Transverse colon (tissue), 4 donors: ENCODE measurements at regions not wholly inside any gene's neighbourhood (a gene's known extent, or its start where the extent isn't known, plus 50 kb on each side); places are given as distances from the start of the nearest gene placed in this dataset.

Experiments used
- DNase-seq: peaks from one replicate; pipeline ENCODE4 v3.0.0-alpha.2; 2019
- H3K27ac ChIP-seq, 4 donors: fragments of 200-600 bp; sonication (generic); 2 replicates each; pipeline ENCODE4 v1.5.1; 2016 to 2018; ENCODE audit warnings: inconsistent platforms in 4 of 4
- H3K27me3 ChIP-seq: fragments of 200-600 bp; sonication (generic); 2 replicates; pipeline ENCODE4 v1.5.1; 2017; ENCODE audit warnings: inconsistent platforms
- H3K36me3 ChIP-seq, 4 donors: fragments of 200-600 bp; sonication (generic); 2 replicates each; pipeline ENCODE4 v1.5.1; 2017 to 2019; ENCODE audit warnings: inconsistent platforms in 4 of 4
- H3K4me1 ChIP-seq, 4 donors: fragments of 200-600 bp; sonication (generic); 2 replicates each; pipeline ENCODE4 v1.5.1; 2017 to 2020; ENCODE audit warnings: inconsistent platforms in 4 of 4
- H3K4me3 ChIP-seq, 4 donors: fragments of 200-600 bp; sonication (generic); 1 replicate in 1 of 4; 2 replicates in 3 of 4; pipeline versions ENCODE4 v1.5.1 to v1.6.1; 2017 to 2019; ENCODE audit warnings: inconsistent platforms in 4 of 4
- H3K9me3 ChIP-seq, 2 donors: fragments of 200-600 bp; sonication (generic); 2 replicates each; pipeline ENCODE4 v1.5.1; 2017 to 2019; ENCODE audit warnings: inconsistent platforms in 2 of 2
- EP300 ChIP-seq: sonication (generic); formaldehyde crosslinking; IDR thresholded peaks from one replicate; pipeline ENCODE4 v1.6.1; 2017; ENCODE audit warnings: antibody characterized with exemption, low read depth
- POLR2A ChIP-seq: fragments of 450-650 bp; IDR thresholded peaks from one replicate; pipeline ENCODE4 v1.6.1; 2016; ENCODE audit warnings: antibody characterized with exemption, mild to moderate bottlenecking, moderate library complexity
- POLR2AphosphoS5 ChIP-seq, 3 donors: sonication (generic); formaldehyde crosslinking; IDR thresholded peaks; one replicate each; pipeline ENCODE4 v1.6.1; 2016; ENCODE audit warnings: antibody characterized with exemption in 3 of 3
- WGBS, 2 donors: methylation state at CpG; one replicate each; pipeline ENCODE4 v1.1.5; 2018; ENCODE audit warnings: low coverage in 1 of 2; 5-methylcytosine and 5-hydroxymethylcytosine counted together
- in situ Hi-C, 4 donors: fragments of 200-750 bp; cut with MboI; loops; one replicate each; pipeline versions ENCODE4 v1.15.0 to v1.15.1; 2017; ENCODE audit warnings: low sequenced_read_pairs in 3 of 4, low pct_ligation_motif_present in 1 of 4, low pct_unique_long_range_greater_than_20kb in 1 of 4
- intact Hi-C: fragments of 100-400 bp; cut with DNase I; formaldehyde crosslinking; loops from one replicate; pipeline ENCODE4 v1.15.1; 2023; ENCODE audit warnings: low total_unique reads
- TF ChIP-seq, protein P1 (sequence below), 5 experiments: fragments of 200-600 bp in 3 of 5; fragments of 450-650 bp in 2 of 5; sonication (generic) in 3 of 5; IDR thresholded peaks; 1 replicate in 2 of 5; 2 replicates in 3 of 5; pipeline ENCODE4 v1.5.1; 2016 to 2017; ENCODE audit warnings: antibody characterized with exemption in 5 of 5, inconsistent platforms in 3 of 5, mild to moderate bottlenecking in 2 of 5, moderate library complexity in 1 of 5

GRCh38 chr1:37305841-37306240 lies 168.5 kb upstream of the ZC3H12A start:
- in situ Hi-C loops (no loop called here), intact Hi-C loops (no loop called here)
- H3K4me3 ChIP-seq: no peak overlapping the region
- H3K27me3 ChIP-seq: peaks cover 5% of the 10 kb centered on the region
- no peak overlapping the region for H3K27ac ChIP-seq
- H3K36me3 ChIP-seq: no peaks in the 10 kb centered on the region
- H3K9me3 ChIP-seq: no peaks in the 10 kb centered on the region
- H3K4me1 ChIP-seq: no peaks in the 10 kb centered on the region
- TF ChIP-seq EP300: no peak
- TF ChIP-seq, protein P1, sequence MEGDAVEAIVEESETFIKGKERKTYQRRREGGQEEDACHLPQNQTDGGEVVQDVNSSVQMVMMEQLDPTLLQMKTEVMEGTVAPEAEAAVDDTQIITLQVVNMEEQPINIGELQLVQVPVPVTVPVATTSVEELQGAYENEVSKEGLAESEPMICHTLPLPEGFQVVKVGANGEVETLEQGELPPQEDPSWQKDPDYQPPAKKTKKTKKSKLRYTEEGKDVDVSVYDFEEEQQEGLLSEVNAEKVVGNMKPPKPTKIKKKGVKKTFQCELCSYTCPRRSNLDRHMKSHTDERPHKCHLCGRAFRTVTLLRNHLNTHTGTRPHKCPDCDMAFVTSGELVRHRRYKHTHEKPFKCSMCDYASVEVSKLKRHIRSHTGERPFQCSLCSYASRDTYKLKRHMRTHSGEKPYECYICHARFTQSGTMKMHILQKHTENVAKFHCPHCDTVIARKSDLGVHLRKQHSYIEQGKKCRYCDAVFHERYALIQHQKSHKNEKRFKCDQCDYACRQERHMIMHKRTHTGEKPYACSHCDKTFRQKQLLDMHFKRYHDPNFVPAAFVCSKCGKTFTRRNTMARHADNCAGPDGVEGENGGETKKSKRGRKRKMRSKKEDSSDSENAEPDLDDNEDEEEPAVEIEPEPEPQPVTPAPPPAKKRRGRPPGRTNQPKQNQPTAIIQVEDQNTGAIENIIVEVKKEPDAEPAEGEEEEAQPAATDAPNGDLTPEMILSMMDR (IDR thresholded peaks at IDR 0.05): no peak
- TF ChIP-seq POLR2A: no peak
- no peak for TF ChIP-seq POLR2AphosphoS5 (IDR thresholded peaks at IDR 0.05)
- WGBS, 2 donors: 49% methylated on average over 6 of the region's 7 CpGs; no CpG with 5 or more reads in 1 of the 2 donors
- DNase-seq: no peak

DNA sequence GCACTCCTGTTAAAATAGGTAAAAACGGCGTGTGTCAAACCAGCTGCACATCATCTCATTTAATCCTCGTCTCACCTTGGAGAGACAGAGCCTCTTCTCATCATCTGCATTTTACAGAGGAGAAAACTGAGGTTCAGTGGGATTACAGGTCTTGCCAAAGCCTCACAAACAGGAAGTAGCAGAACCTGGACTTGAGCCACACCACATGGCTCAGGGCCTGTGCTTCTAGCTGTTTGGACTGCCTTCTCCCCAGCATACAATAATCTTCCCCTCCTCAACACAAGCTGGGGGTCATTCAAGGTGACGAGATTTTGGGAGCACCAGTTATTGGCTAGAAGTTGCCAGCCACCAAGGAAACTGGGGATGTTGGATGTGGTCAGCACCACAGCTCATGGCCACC lies 167.9 kb upstream of the ZC3H12A start:
- Histone ChIP-seq H3K36me3 (no peaks in the 10 kb centered on the region), H3K9me3 (no peaks in the 10 kb centered on the region), H3K4me1 (no peaks in the 10 kb centered on the region), H3K4me3 (no peak overlapping the region), H3K27me3 (peaks cover 8% of the 10 kb centered on the region), H3K27ac (no peak overlapping the region)
- WGBS, 2 donors: 67% methylated on average over 4 of the region's 4 CpGs; no CpG with 5 or more reads in 1 of the 2 donors
- intact Hi-C loops (no loop called here), in situ Hi-C loops (no loop called here)
- TF ChIP-seq, protein P1 (IDR thresholded peaks at IDR 0.05): no peak
- no peak for TF ChIP-seq POLR2A
- no peak for TF ChIP-seq POLR2AphosphoS5 (IDR thresholded peaks at IDR 0.05)
- TF ChIP-seq EP300: no peak
- no peak for DNase-seq

DNA sequence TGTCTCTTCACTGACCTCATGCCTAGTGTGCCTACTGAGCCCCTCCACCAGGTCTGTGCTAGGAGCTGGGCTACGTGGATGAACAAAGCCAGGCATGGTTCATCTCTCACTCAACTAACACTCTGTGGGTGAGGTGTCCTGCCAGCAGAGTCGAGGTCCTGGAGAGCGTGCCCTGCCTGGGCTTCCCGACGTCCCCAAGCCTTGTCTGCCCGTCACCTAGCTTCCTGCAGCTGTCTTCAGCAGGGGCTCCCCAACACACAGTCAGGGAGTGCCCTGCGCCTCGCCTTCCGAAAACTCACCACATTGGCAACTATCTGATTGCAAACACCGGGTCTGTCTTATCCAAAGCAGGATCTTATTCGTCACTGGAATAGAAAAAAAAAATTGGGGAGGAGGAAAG lies 167.5 kb upstream of the ZC3H12A start:
- TF ChIP-seq, protein P1 (IDR thresholded peaks at IDR 0.05): no peak
- no peak for TF ChIP-seq POLR2AphosphoS5 (IDR thresholded peaks at IDR 0.05)
- TF ChIP-seq POLR2A: no peak
- no peak for TF ChIP-seq EP300
- no peak for DNase-seq
- no peaks in the 10 kb centered on the region for H3K4me1 ChIP-seq
- intact Hi-C loops: no loop called here
- in situ Hi-C loops: no loop called here
- H3K27ac ChIP-seq: no peak overlapping the region
- no peaks in the 10 kb centered on the region for H3K36me3 ChIP-seq
- no peaks in the 10 kb centered on the region for H3K9me3 ChIP-seq
- 84% methylated on average over 11 of the region's 11 CpGs; no CpG with 5 or more reads in 1 of the 2 donors for WGBS, 2 donors
- no peak overlapping the region for H3K4me3 ChIP-seq
- peaks cover 11% of the 10 kb centered on the region for H3K27me3 ChIP-seq

DNA sequence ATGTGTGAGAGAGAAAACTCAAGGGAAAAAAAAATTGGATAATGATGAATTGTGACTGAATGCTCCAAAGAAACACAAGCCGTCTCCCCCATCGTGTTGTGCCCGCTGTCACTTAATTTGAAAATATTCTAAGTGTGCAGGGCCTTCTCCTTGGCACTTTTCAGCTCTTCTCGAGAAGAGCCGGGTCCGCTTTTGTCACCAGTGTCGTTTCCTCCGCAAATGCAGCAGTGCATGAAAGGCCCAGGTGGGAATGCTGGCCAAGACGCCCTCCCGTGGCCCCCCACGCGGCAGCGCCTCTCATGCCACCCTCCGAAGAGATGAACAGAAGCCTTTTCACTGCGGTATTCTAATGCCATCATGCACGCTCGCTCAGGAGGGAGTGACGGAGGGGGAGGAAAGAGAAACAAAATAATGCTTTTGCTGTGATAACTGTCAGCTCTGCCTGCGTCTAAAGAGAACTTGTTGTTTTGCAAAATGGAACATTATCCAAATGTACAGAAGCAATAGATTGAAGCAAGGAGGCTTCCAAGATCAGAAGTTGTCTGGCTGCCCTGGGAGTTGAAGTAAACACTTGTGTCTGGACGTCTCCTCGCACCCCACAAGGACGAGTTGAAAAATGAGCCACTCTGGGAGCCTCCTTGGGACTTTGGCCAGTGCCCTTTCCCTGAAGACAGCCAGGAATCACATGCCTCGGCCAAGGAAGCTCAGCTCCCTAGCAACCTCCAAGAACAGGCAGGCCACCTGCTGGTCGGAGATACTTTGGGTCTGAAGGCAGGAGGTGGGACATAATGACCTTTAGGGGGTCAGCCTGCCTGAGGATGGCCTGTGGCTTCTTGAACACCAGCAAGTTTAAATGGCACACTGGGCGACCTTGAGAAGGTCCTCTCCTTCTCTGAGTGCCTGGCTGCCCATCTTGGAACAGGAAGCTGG lies 166.1 kb upstream of the ZC3H12A start:
- Histone ChIP-seq H3K4me1 (no peaks in the 10 kb centered on the region), H3K4me3 (no peak overlapping the region), H3K27me3 (peaks cover 16% of the 10 kb centered on the region), H3K27ac (no peak overlapping the region), H3K9me3 (no peaks in the 10 kb centered on the region), H3K36me3 (no peaks in the 10 kb centered on the region)
- no peak for DNase-seq
- in situ Hi-C loops: no loop called here
- intact Hi-C loops: no loop called here
- TF ChIP-seq POLR2A (no peak), EP300 (no peak)
- WGBS, 2 donors: 75% methylated on average over 2 to 25 of the region's 25 CpGs
